ENCODE measurements at regions not wholly inside any gene's neighbourhood (a gene's known extent, or its start where the extent isn't known, plus 50 kb on each side); places are given as distances from the start of the nearest gene placed in this dataset.

GRCh38 chr20:59376109-59376841 is 75.9 kb downstream of the EDN3 start:
- FAIRE-seq = no peak
- DNase-seq (ENCODE audit: low spot score in 2 of 2) = no peak

GRCh38 chr20:59376998-59377397 is 76.6 kb downstream of the EDN3 start:
- FAIRE-seq (no peak), DNase-seq (ENCODE audit: low spot score in 2 of 2) (no peak)

GRCh38 chr20:59377842-59378241 is 77.4 kb downstream of the EDN3 start:
- DNase-seq (ENCODE audit: low spot score in 2 of 2) (no peak), FAIRE-seq (no peak)

GRCh38 chr20:59378396-59378795 is 78.0 kb downstream of the EDN3 start:
- FAIRE-seq = no peak
- no peak for DNase-seq (ENCODE audit: low spot score in 2 of 2)

GRCh38 chr20:59378966-59379365 is 78.6 kb downstream of the EDN3 start:
- DNase-seq (ENCODE audit: low spot score in 2 of 2) = no peak
- no peak for FAIRE-seq

- FAIRE-seq = no peak
- no peak for DNase-seq (ENCODE audit: low spot score in 2 of 2)
Measured at GRCh38 chr20:59381689-59382088, 81.3 kb downstream of the EDN3 start.

GRCh38 chr20:59382157-59382725 is 81.8 kb downstream of the EDN3 start:
- DNase-seq (ENCODE audit: low spot score in 2 of 2) = no peak
- FAIRE-seq = no peak

GRCh38 chr20:59382907-59383306 is 82.5 kb downstream of the EDN3 start:
- DNase-seq (ENCODE audit: low spot score in 2 of 2) (no peak), FAIRE-seq (no peak)

- FAIRE-seq = no peak
- DNase-seq (ENCODE audit: low spot score in 2 of 2) = no peak
Measured at GRCh38 chr20:59385038-59385437, 84.6 kb downstream of the EDN3 start.

GRCh38 chr20:59385480-59385879 is 85.1 kb downstream of the EDN3 start:
- FAIRE-seq (no peak), DNase-seq (ENCODE audit: low spot score in 2 of 2) (no peak)

- DNase-seq (ENCODE audit: low spot score in 2 of 2) (no peak), FAIRE-seq (no peak)
Measured at GRCh38 chr20:59386809-59387208, 86.4 kb downstream of the EDN3 start.

GRCh38 chr20:59387891-59388290 is 87.5 kb downstream of the EDN3 start:
- no peak for DNase-seq (ENCODE audit: low spot score in 2 of 2)
- no peak for FAIRE-seq

- DNase-seq (ENCODE audit: low spot score in 2 of 2) = no peak
- FAIRE-seq = no peak
Measured at GRCh38 chr20:59388402-59388801, 88.0 kb downstream of the EDN3 start.

GRCh38 chr20:59390437-59390836 is 90.0 kb downstream of the EDN3 start:
- DNase-seq (ENCODE audit: low spot score in 2 of 2) = no peak
- no peak for FAIRE-seq

GRCh38 chr20:59391975-59392374 is 91.6 kb downstream of the EDN3 start:
- FAIRE-seq = no peak

GRCh38 chr20:59392736-59393135 is 92.3 kb downstream of the EDN3 start:
- no peak for FAIRE-seq
- DNase-seq (ENCODE audit: low spot score in 2 of 2) = no peak

More at GRCh38 chr20:59391975-59392374, 91.6 kb downstream of the EDN3 start:
- no peak for DNase-seq (ENCODE audit: low spot score in 2 of 2)

- DNase-seq (ENCODE audit: low spot score in 2 of 2) (no peak), FAIRE-seq (no peak)
Measured at GRCh38 chr20:59393142-59393541, 92.7 kb downstream of the EDN3 start.

- no peak for DNase-seq (ENCODE audit: low spot score in 2 of 2)
- no peak for FAIRE-seq
Measured at GRCh38 chr20:59395729-59396128, 95.3 kb downstream of the EDN3 start.

GRCh38 chr20:59398537-59399205 is 98.3 kb downstream of the EDN3 start:
- FAIRE-seq (no peak), DNase-seq (ENCODE audit: low spot score in 2 of 2) (no peak)

- FAIRE-seq (no peak), DNase-seq (ENCODE audit: low spot score in 2 of 2) (no peak)
Measured at GRCh38 chr20:59399426-59400099, 99.2 kb downstream of the EDN3 start.

GRCh38 chr20:59400708-59401107 is 100.3 kb downstream of the EDN3 start:
- DNase-seq (ENCODE audit: low spot score in 2 of 2) (no peak), FAIRE-seq (no peak)
